Heart left ventricle (tissue), 13 donors: ENCODE measurements at regions not wholly inside any gene's neighbourhood (a gene's known extent, or its start where the extent isn't known, plus 50 kb on each side); places are given as distances from the start of the nearest gene placed in this dataset.

Experiments
- CTCF ChIP-seq, 12 donors: fragments of 200-600 bp; sonication (generic) in 4 of 12; IDR thresholded peaks; one replicate each; pipeline versions ENCODE4 v1.5.0 to v1.8.0; 2018 to 2022; ENCODE audit warnings: antibody characterized with exemption in 12 of 12, mild to moderate bottlenecking in 5 of 12
- POLR2A ChIP-seq, 2 donors: fragments of 450-650 bp; IDR thresholded peaks; one replicate each; pipeline ENCODE4 v1.6.1; 2017; ENCODE audit warnings: antibody characterized with exemption in 2 of 2, mild to moderate bottlenecking in 2 of 2, moderate library complexity in 2 of 2
- donor health status: ischemic (EF 13 %, LVEDD 7.1; RV severe dilation, severe dysfunction).
- donor health status: DM: no; HTN: yes; CAD: no.
- donor health status: DM: no; HTN: no; CAD: no.
- donor health status: ischemic (EF 25% LVEDD 6.9; RV normal size, moderate dysfunction).
- donor health status: ischemic (EF 25% LVEDD 5.7; RV mildly dilated, moderate dysfunction).
- donor health status: ischemic (EF 35%, LVEDD 5.7; RV mildly dilated, moderate dysfunction).
- donor health status: nonischemic (EF 11% LVEDD 7.7; RV severe dilation, severe dysfunction).
- donor health status: DM: yes; HTN: yes; CAD: no.
- donor health status: PGD.
- donor health status: ischemic (EF 29% LVEDD 5.4; RV normal size, mild dysfunction).
- donor health status: nonischemic (EF 23%, LVEDD 6.1; RV moderate dilation, normal function).

GRCh38 chr2:75936311-75936710 lies 225.6 kb upstream of the GCFC2 start:
- TF ChIP-seq CTCF (IDR thresholded peaks at IDR 0.05), result no peak
- TF ChIP-seq POLR2A (IDR thresholded peaks at IDR 0.05), result no peak
